ENCODE measurements at regions not wholly inside any gene's neighbourhood (a gene's known extent, or its start where the extent isn't known, plus 50 kb on each side); places are given as distances from the start of the nearest gene placed in this dataset.

DNA sequence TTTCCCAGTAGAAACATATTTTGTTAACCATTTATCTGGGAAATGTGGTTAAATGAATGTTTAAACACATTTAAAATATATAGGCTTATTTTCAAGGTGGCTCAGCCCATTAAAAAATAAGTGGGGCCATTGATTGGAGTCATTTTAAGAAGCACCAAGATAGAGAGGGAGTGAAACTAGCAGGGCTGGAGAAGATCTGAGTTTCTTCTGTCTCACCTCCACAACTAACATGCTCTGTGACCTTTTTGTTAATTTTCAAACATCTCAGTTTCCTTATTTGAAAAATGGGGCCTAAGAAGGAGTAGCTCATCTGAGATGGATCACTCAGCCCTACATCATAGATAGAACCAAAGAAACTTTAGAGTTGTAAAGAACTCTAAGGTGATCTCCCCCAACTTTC is 254.8 kb downstream of the KCNS3 start (continued):
- no peak for TF ChIP-seq GABPA (IDR thresholded peaks at IDR 0.05 in 1 of 2, conservative IDR thresholded peaks at IDR 0.05 in 1 of 2)

- H3K36me3 ChIP-seq (ENCODE audit: control insufficient read depth in 4 of 4, insufficient read depth in 3 of 4, low read depth in 1 of 4, low read length in 3 of 4): no peaks in the 10 kb centered on the region
- TF ChIP-seq ZBTB33 (IDR thresholded peaks at IDR 0.05) (no peak), SP1 (IDR thresholded peaks at IDR 0.05) (no peak), RXRA (IDR thresholded peaks at IDR 0.05) (no peak), REST (IDR thresholded peaks at IDR 0.05) (no peak), NR2F2 (IDR thresholded peaks at IDR 0.05) (no peak), JUND (IDR thresholded peaks at IDR 0.05) (no peak), EGR1 (IDR thresholded peaks at IDR 0.05; ENCODE audit: low read depth in 2 of 2) (no peak), HNF4A (conservative IDR thresholded peaks at IDR 0.05) (no peak), ATF3 (IDR thresholded peaks at IDR 0.05) (no peak), YY1 (IDR thresholded peaks at IDR 0.05) (no peak), FOXA1 (IDR thresholded peaks at IDR 0.05) (no peak), RAD21 (IDR thresholded peaks at IDR 0.05) (no peak), FOXA2 (IDR thresholded peaks at IDR 0.05) (no peak), GABPA (IDR thresholded peaks at IDR 0.05 in 1 of 2, conservative IDR thresholded peaks at IDR 0.05 in 1 of 2) (no peak), HNF4G (IDR thresholded peaks at IDR 0.05) (no peak), TAF1 (conservative IDR thresholded peaks at IDR 0.05) (no peak), CTCF (IDR thresholded peaks at IDR 0.05; ENCODE audit: low read depth, low read length, missing input control) (no peak)
- TF ChIP-seq, protein P1, sequence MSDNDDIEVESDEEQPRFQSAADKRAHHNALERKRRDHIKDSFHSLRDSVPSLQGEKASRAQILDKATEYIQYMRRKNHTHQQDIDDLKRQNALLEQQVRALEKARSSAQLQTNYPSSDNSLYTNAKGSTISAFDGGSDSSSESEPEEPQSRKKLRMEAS (IDR thresholded peaks at IDR 0.05): no peak
- H3K27ac ChIP-seq (ENCODE audit: low read depth in 1 of 2, low read length in 2 of 2): no peak overlapping the region
- H3K4me3 ChIP-seq (ENCODE audit: low read depth in 1 of 3, low read length in 3 of 3): no peak overlapping the region
- peaks cover 0 to 4% (median 0%) of the 10 kb centered on the region in 4 donors for H3K27me3 ChIP-seq (ENCODE audit: control insufficient read depth in 4 of 4, insufficient read depth in 4 of 4, low read length in 3 of 4)
- DNase-seq (ENCODE audit: low spot score): no peak
- no peaks in the 10 kb centered on the region for H3K4me1 ChIP-seq (ENCODE audit: control insufficient read depth in 4 of 4, insufficient read depth in 4 of 4, low read length in 3 of 4)
- no peaks in the 10 kb centered on the region for H3K9me3 ChIP-seq (ENCODE audit: control insufficient read depth in 4 of 4, low read length in 3 of 4)
- no peak overlapping the region for H3K9ac ChIP-seq (ENCODE audit: low read depth in 1 of 2, low read length in 2 of 2)
- 73% methylated on average over 3 of the region's 3 CpGs for WGBS
Observed at GRCh38 chr2:18132697-18133096, 254.2 kb downstream of the KCNS3 start.

Measured in liver (tissue), 8 donors.